ENCODE measurements at regions not wholly inside any gene's neighbourhood (a gene's known extent, or its start where the extent isn't known, plus 50 kb on each side); places are given as distances from the start of the nearest gene placed in this dataset.

- H3K4me3 Mint-ChIP-seq = no peak overlapping the region
- H3K36me3 ChIP-seq (ENCODE audit: insufficient read depth, low read length) = no peaks in the 10 kb centered on the region
- H3K27ac ChIP-seq (ENCODE audit: low read depth, low read length) = no peak overlapping the region
- CTCF ChIA-PET = no interaction called here
- H3K4me1 Mint-ChIP-seq = no peaks in the 10 kb centered on the region
- peaks cover 0 to 3% (median 0%) of the 10 kb centered on the region in 5 donors for H3K9me3 Mint-ChIP-seq
- no peaks in the 10 kb centered on the region for H3K27me3 ChIP-seq (ENCODE audit: insufficient read depth, low read length, poor library complexity, severe bottlenecking)
- H3K36me3 Mint-ChIP-seq = no peaks in the 10 kb centered on the region
- H3K27ac Mint-ChIP-seq = no peak overlapping the region
- no peaks in the 10 kb centered on the region for H3K4me1 ChIP-seq (ENCODE audit: insufficient read depth, low read length)
- peaks cover 0 to 2% of the 10 kb centered on the region in 2 donors for H3K27me3 Mint-ChIP-seq
- no peak overlapping the region for H3K4me3 ChIP-seq (ENCODE audit: low read length)
- DNase-seq = no peak
- H3K9me3 ChIP-seq (ENCODE audit: low read length) = no peaks in the 10 kb centered on the region
- POLR2A ChIA-PET = no interaction called here
Measured at GRCh38 chr7:156163747-156164146, 351.5 kb upstream of the SHH start.

GRCh38 chr7:156162451-156162850 is 350.2 kb upstream of the SHH start:
- POLR2A ChIA-PET = no interaction called here
- H3K36me3 Mint-ChIP-seq = no peaks in the 10 kb centered on the region
- H3K27ac ChIP-seq (ENCODE audit: low read depth, low read length) = no peak overlapping the region
- peaks cover 0 to 3% (median 0%) of the 10 kb centered on the region in 5 donors for H3K9me3 Mint-ChIP-seq
- no peaks in the 10 kb centered on the region for H3K36me3 ChIP-seq (ENCODE audit: insufficient read depth, low read length)
- no peak overlapping the region for H3K4me3 ChIP-seq (ENCODE audit: low read length)
- H3K4me1 Mint-ChIP-seq = no peaks in the 10 kb centered on the region
- H3K27me3 Mint-ChIP-seq = peaks cover 0 to 2% of the 10 kb centered on the region in 2 donors
- no peaks in the 10 kb centered on the region for H3K9me3 ChIP-seq (ENCODE audit: low read length)
- no peaks in the 10 kb centered on the region for H3K4me1 ChIP-seq (ENCODE audit: insufficient read depth, low read length)
- no peak for DNase-seq
- no peak overlapping the region for H3K4me3 Mint-ChIP-seq
- no peak overlapping the region for H3K27ac Mint-ChIP-seq
- CTCF ChIA-PET = no interaction called here
- no peaks in the 10 kb centered on the region for H3K27me3 ChIP-seq (ENCODE audit: insufficient read depth, low read length, poor library complexity, severe bottlenecking)

- no peaks in the 10 kb centered on the region for H3K36me3 Mint-ChIP-seq
- no peak overlapping the region for H3K4me3 Mint-ChIP-seq
- CTCF ChIA-PET = no interaction called here
Measured at GRCh38 chr7:156160811-156161210, 348.5 kb upstream of the SHH start.

GRCh38 chr7:156158693-156159092 is 346.4 kb upstream of the SHH start:
- no peak overlapping the region for H3K4me3 Mint-ChIP-seq
- peaks cover 0 to 3% (median 0%) of the 10 kb centered on the region in 5 donors for H3K9me3 Mint-ChIP-seq
- H3K27ac Mint-ChIP-seq = no peak overlapping the region
- no peaks in the 10 kb centered on the region for H3K36me3 Mint-ChIP-seq
- DNase-seq = no peak
- peaks cover 0 to 2% of the 10 kb centered on the region in 2 donors for H3K27me3 Mint-ChIP-seq
- no peaks in the 10 kb centered on the region for H3K4me1 ChIP-seq (ENCODE audit: insufficient read depth, low read length)
- H3K36me3 ChIP-seq (ENCODE audit: insufficient read depth, low read length) = no peaks in the 10 kb centered on the region
- no peak overlapping the region for H3K27ac ChIP-seq (ENCODE audit: low read depth, low read length)
- H3K27me3 ChIP-seq (ENCODE audit: insufficient read depth, low read length, poor library complexity, severe bottlenecking) = no peaks in the 10 kb centered on the region
- no peaks in the 10 kb centered on the region for H3K9me3 ChIP-seq (ENCODE audit: low read length)
- no peaks in the 10 kb centered on the region for H3K4me1 Mint-ChIP-seq
- ChIA-PET POLR2A (no interaction called here), CTCF (no interaction called here)
- H3K4me3 ChIP-seq (ENCODE audit: low read length) = no peak overlapping the region

More at GRCh38 chr7:156160811-156161210, 348.5 kb upstream of the SHH start:
- DNase-seq = no peak
- Histone ChIP-seq H3K9me3 (ENCODE audit: low read length) (no peaks in the 10 kb centered on the region), H3K27me3 (ENCODE audit: insufficient read depth, low read length, poor library complexity, severe bottlenecking) (no peaks in the 10 kb centered on the region), H3K4me1 (ENCODE audit: insufficient read depth, low read length) (no peaks in the 10 kb centered on the region), H3K4me3 (ENCODE audit: low read length) (no peak overlapping the region), H3K27ac (ENCODE audit: low read depth, low read length) (no peak overlapping the region), H3K36me3 (ENCODE audit: insufficient read depth, low read length) (no peaks in the 10 kb centered on the region)
- Mint-ChIP-seq H3K27me3 (peaks cover 0 to 2% of the 10 kb centered on the region in 2 donors), H3K4me1 (no peaks in the 10 kb centered on the region), H3K9me3 (peaks cover 0 to 3% (median 0%) of the 10 kb centered on the region in 5 donors), H3K27ac (no peak overlapping the region)
- POLR2A ChIA-PET = no interaction called here

- Histone ChIP-seq H3K27ac (ENCODE audit: low read depth, low read length) (no peak overlapping the region), H3K4me1 (ENCODE audit: insufficient read depth, low read length) (no peaks in the 10 kb centered on the region), H3K4me3 (ENCODE audit: low read length) (no peak overlapping the region), H3K9me3 (ENCODE audit: low read length) (no peaks in the 10 kb centered on the region), H3K27me3 (ENCODE audit: insufficient read depth, low read length, poor library complexity, severe bottlenecking) (no peaks in the 10 kb centered on the region), H3K36me3 (ENCODE audit: insufficient read depth, low read length) (no peaks in the 10 kb centered on the region)
- POLR2A ChIA-PET = no interaction called here
- no peak for DNase-seq
- peaks cover 0 to 2% of the 10 kb centered on the region in 2 donors for H3K27me3 Mint-ChIP-seq
- H3K27ac Mint-ChIP-seq = no peak overlapping the region
- H3K36me3 Mint-ChIP-seq = no peaks in the 10 kb centered on the region
- no peak overlapping the region for H3K4me3 Mint-ChIP-seq
- CTCF ChIA-PET = no interaction called here
- no peaks in the 10 kb centered on the region for H3K4me1 Mint-ChIP-seq
- H3K9me3 Mint-ChIP-seq = peaks cover 0 to 3% (median 0%) of the 10 kb centered on the region in 5 donors
Measured at GRCh38 chr7:156158213-156158612, 345.9 kb upstream of the SHH start.

- H3K27ac Mint-ChIP-seq = no peak overlapping the region
- no peaks in the 10 kb centered on the region for H3K36me3 ChIP-seq (ENCODE audit: insufficient read depth, low read length)
- H3K4me1 Mint-ChIP-seq = no peaks in the 10 kb centered on the region
- no peaks in the 10 kb centered on the region for H3K9me3 ChIP-seq (ENCODE audit: low read length)
- H3K27ac ChIP-seq (ENCODE audit: low read depth, low read length) = no peak overlapping the region
- no peaks in the 10 kb centered on the region for H3K36me3 Mint-ChIP-seq
- no peak overlapping the region for H3K4me3 ChIP-seq (ENCODE audit: low read length)
- H3K4me3 Mint-ChIP-seq = no peak overlapping the region
- no peak for DNase-seq
- ChIA-PET CTCF (no interaction called here), POLR2A (no interaction called here)
- no peaks in the 10 kb centered on the region for H3K4me1 ChIP-seq (ENCODE audit: insufficient read depth, low read length)
- no peaks in the 10 kb centered on the region for H3K27me3 Mint-ChIP-seq
- peaks cover 0 to 3% (median 0%) of the 10 kb centered on the region in 5 donors for H3K9me3 Mint-ChIP-seq
- no peaks in the 10 kb centered on the region for H3K27me3 ChIP-seq (ENCODE audit: insufficient read depth, low read length, poor library complexity, severe bottlenecking)
Measured at GRCh38 chr7:156157409-156158012, 345.2 kb upstream of the SHH start.

GRCh38 chr7:156156734-156157408 is 344.6 kb upstream of the SHH start:
- H3K9me3 ChIP-seq (ENCODE audit: low read length) = no peaks in the 10 kb centered on the region
- POLR2A ChIA-PET = no interaction called here
- no peak for DNase-seq
- no peaks in the 10 kb centered on the region for H3K4me1 Mint-ChIP-seq
- no peak overlapping the region for H3K27ac ChIP-seq (ENCODE audit: low read depth, low read length)
- H3K27me3 Mint-ChIP-seq = no peaks in the 10 kb centered on the region
- H3K4me3 ChIP-seq (ENCODE audit: low read length) = no peak overlapping the region
- peaks cover 0 to 3% (median 0%) of the 10 kb centered on the region in 5 donors for H3K9me3 Mint-ChIP-seq
- H3K36me3 Mint-ChIP-seq = no peaks in the 10 kb centered on the region
- no peaks in the 10 kb centered on the region for H3K4me1 ChIP-seq (ENCODE audit: insufficient read depth, low read length)
- no peak overlapping the region for H3K4me3 Mint-ChIP-seq
- H3K27ac Mint-ChIP-seq = no peak overlapping the region
- no peaks in the 10 kb centered on the region for H3K27me3 ChIP-seq (ENCODE audit: insufficient read depth, low read length, poor library complexity, severe bottlenecking)
- H3K36me3 ChIP-seq (ENCODE audit: insufficient read depth, low read length) = no peaks in the 10 kb centered on the region
- CTCF ChIA-PET = no interaction called here

- Histone ChIP-seq H3K4me1 (ENCODE audit: insufficient read depth, low read length) (no peaks in the 10 kb centered on the region), H3K27ac (ENCODE audit: low read depth, low read length) (no peak overlapping the region), H3K27me3 (ENCODE audit: insufficient read depth, low read length, poor library complexity, severe bottlenecking) (no peaks in the 10 kb centered on the region), H3K36me3 (ENCODE audit: insufficient read depth, low read length) (no peaks in the 10 kb centered on the region), H3K9me3 (ENCODE audit: low read length) (no peaks in the 10 kb centered on the region), H3K4me3 (ENCODE audit: low read length) (no peak overlapping the region)
- Mint-ChIP-seq H3K9me3 (peaks cover 0 to 3% (median 0%) of the 10 kb centered on the region in 5 donors), H3K27me3 (peaks cover 0 to 2% of the 10 kb centered on the region in 2 donors), H3K4me3 (no peak overlapping the region), H3K27ac (no peak overlapping the region), H3K36me3 (no peaks in the 10 kb centered on the region), H3K4me1 (no peaks in the 10 kb centered on the region)
- CTCF ChIA-PET = no interaction called here
- POLR2A ChIA-PET = no interaction called here
- DNase-seq = no peak
Measured at GRCh38 chr7:156155988-156156733, 343.9 kb upstream of the SHH start.

Data from CD8-positive, alpha-beta memory T cell (primary cell).